SK-N-MC (cell line): ENCODE measurements at regions not wholly inside any gene's neighbourhood (a gene's known extent, or its start where the extent isn't known, plus 50 kb on each side); places are given as distances from the start of the nearest gene placed in this dataset.
"Not testable (repeated sequence)": the region's sequence is repeated elsewhere in the genome, so short reads cannot be mapped to it uniquely, and the experiment has no call there.

ENCODE experiments used
- DNase-seq: peaks from one replicate; pipeline ENCODE4 v3.0.0-alpha.2; 2011; ENCODE audit warnings: low read depth, low spot score
- H3K27ac ChIP-seq: fragments of 200-600 bp; sonication (generic); 2 replicates; pipeline ENCODE4 v1.5.1; 2016; ENCODE audit warnings: mixed run types
- H3K36me3 ChIP-seq: fragments of 200-600 bp; sonication (generic); 2 replicates; pipeline ENCODE4 v1.6.1; 2017; ENCODE audit warnings: antibody characterized with exemption, low read length, mixed read lengths; ENCODE audit not compliant: insufficient read depth
- H3K4me3 ChIP-seq: fragments of 200-600 bp; sonication (generic); 2 replicates; pipeline ENCODE4 v1.5.1; 2016
- H3K9ac ChIP-seq: fragments of 200-600 bp; sonication (generic); 2 replicates; pipeline ENCODE4 v1.8.0; 2017; ENCODE audit warnings: mixed run types, mixed read lengths; ENCODE audit not compliant: insufficient read length
- H3K9me3 ChIP-seq: fragments of 200-600 bp; sonication (generic); 2 replicates; pipeline ENCODE4 v1.6.1; 2017; ENCODE audit warnings: low read depth, mild to moderate bottlenecking, antibody characterized with exemption, low read length, moderate library complexity, mixed read lengths
- EZH2 ChIP-seq: fragments of 200-600 bp; sonication (generic); IDR thresholded peaks from one replicate; pipeline ENCODE4 v1.6.1; 2017; ENCODE audit warnings: antibody characterized with exemption
- FOXP2 ChIP-seq: optimal IDR thresholded peaks from 2 replicates; pipeline ENCODE3; 2011; ENCODE audit warnings: mild to moderate bottlenecking, moderate library complexity; ENCODE audit not compliant: insufficient read depth; ENCODE audit errors: extremely low read length, control extremely low read depth
- POLR2AphosphoS5 ChIP-seq: IDR thresholded peaks from 2 replicates; pipeline ENCODE4 v1.6.1; 2012; ENCODE audit warnings: mild to moderate bottlenecking, low read depth, low read length, borderline replicate concordance

GRCh38 chr15:96153929-96154328, 176.6 kb upstream of the NR2F2 start:
- Histone ChIP-seq H3K27ac (no peak overlapping the region), H3K9me3 (no peaks in the 10 kb centered on the region), H3K9ac (no peak overlapping the region), H3K4me3 (no peak overlapping the region), H3K36me3 (no peaks in the 10 kb centered on the region)
- no peak for TF ChIP-seq POLR2AphosphoS5
- TF ChIP-seq FOXP2: no peak
- no peak for TF ChIP-seq EZH2
- DNase-seq: no peak

GRCh38 chr15:96158938-96159337, 171.6 kb upstream of the NR2F2 start:
- no peak overlapping the region for H3K4me3 ChIP-seq
- no peaks in the 10 kb centered on the region for H3K9me3 ChIP-seq
- no peak overlapping the region for H3K27ac ChIP-seq
- DNase-seq: no peak
- TF ChIP-seq EZH2: no peak
- TF ChIP-seq POLR2AphosphoS5: no peak
- TF ChIP-seq FOXP2: no peak
- H3K36me3 ChIP-seq: no peaks in the 10 kb centered on the region
- H3K9ac ChIP-seq: no peak overlapping the region

- H3K36me3 ChIP-seq: no peaks in the 10 kb centered on the region
- H3K9ac ChIP-seq: peak overlapping the region; percentile 57
- no peak for DNase-seq
- H3K9me3 ChIP-seq: no peaks in the 10 kb centered on the region
- peak overlapping the region; percentile 75 for H3K27ac ChIP-seq
- TF ChIP-seq FOXP2 (no peak), POLR2AphosphoS5 (no peak), EZH2 (no peak)
- peak overlapping the region; percentile 58 for H3K4me3 ChIP-seq
Measured at GRCh38 chr15:96160269-96160668, 170.2 kb upstream of the NR2F2 start.

GRCh38 chr15:96160800-96161199, 169.7 kb upstream of the NR2F2 start:
- DNase-seq: no peak
- H3K27ac ChIP-seq: peak overlapping the region; percentile 75; the same call in 1 of the 2 replicates

GRCh38 chr15:96162322-96162721, 168.2 kb upstream of the NR2F2 start:
- no peak overlapping the region for H3K4me3 ChIP-seq
- H3K9ac ChIP-seq: no peak overlapping the region
- no peak for TF ChIP-seq FOXP2
- no peak for TF ChIP-seq POLR2AphosphoS5
- TF ChIP-seq EZH2: no peak
- H3K36me3 ChIP-seq: no peaks in the 10 kb centered on the region
- H3K9me3 ChIP-seq: no peaks in the 10 kb centered on the region
- H3K27ac ChIP-seq: no peak overlapping the region
- DNase-seq: no peak

More at GRCh38 chr15:96160800-96161199, 169.7 kb upstream of the NR2F2 start:
- Histone ChIP-seq H3K36me3 (no peaks in the 10 kb centered on the region), H3K9ac (no peak overlapping the region), H3K4me3 (peak overlapping the region; percentile 58; the same call in 1 of the 2 replicates), H3K9me3 (no peaks in the 10 kb centered on the region)
- no peak for TF ChIP-seq FOXP2
- TF ChIP-seq POLR2AphosphoS5: no peak
- no peak for TF ChIP-seq EZH2

GRCh38 chr15:96165081-96165480, 165.4 kb upstream of the NR2F2 start:
- Histone ChIP-seq H3K4me3 (no peak overlapping the region), H3K36me3 (no peaks in the 10 kb centered on the region), H3K9ac (no peak overlapping the region), H3K27ac (no peak overlapping the region), H3K9me3 (no peaks in the 10 kb centered on the region)
- no peak for TF ChIP-seq EZH2
- TF ChIP-seq POLR2AphosphoS5: no peak
- no peak for TF ChIP-seq FOXP2
- no peak for DNase-seq

GRCh38 chr15:96165775-96166174, 164.7 kb upstream of the NR2F2 start:
- Histone ChIP-seq H3K36me3 (no peaks in the 10 kb centered on the region), H3K9me3 (no peaks in the 10 kb centered on the region)
- TF ChIP-seq EZH2 (no peak), FOXP2 (no peak), POLR2AphosphoS5 (no peak)

GRCh38 chr15:96166223-96167200, 164.0 kb upstream of the NR2F2 start:
- Histone ChIP-seq H3K9me3 (no peaks in the 10 kb centered on the region), H3K27ac (no peak overlapping the region), H3K9ac (no peak overlapping the region), H3K36me3 (no peaks in the 10 kb centered on the region), H3K4me3 (no peak overlapping the region)
- TF ChIP-seq FOXP2 (no peak), POLR2AphosphoS5 (no peak), EZH2 (no peak)
- DNase-seq: no peak

More at GRCh38 chr15:96165775-96166174, 164.7 kb upstream of the NR2F2 start:
- no peak for DNase-seq
- H3K9ac ChIP-seq: no peak overlapping the region
- no peak overlapping the region for H3K27ac ChIP-seq
- H3K4me3 ChIP-seq: no peak overlapping the region

- H3K4me3 ChIP-seq, H3K36me3 ChIP-seq, DNase-seq, H3K27ac ChIP-seq, H3K9me3 ChIP-seq, H3K9ac ChIP-seq: not testable (repeated sequence)
Measured at GRCh38 chr15:96170616-96170978, 159.9 kb upstream of the NR2F2 start.
